ENCODE measurements at regions not wholly inside any gene's neighbourhood (a gene's known extent, or its start where the extent isn't known, plus 50 kb on each side); places are given as distances from the start of the nearest gene placed in this dataset.

DNA sequence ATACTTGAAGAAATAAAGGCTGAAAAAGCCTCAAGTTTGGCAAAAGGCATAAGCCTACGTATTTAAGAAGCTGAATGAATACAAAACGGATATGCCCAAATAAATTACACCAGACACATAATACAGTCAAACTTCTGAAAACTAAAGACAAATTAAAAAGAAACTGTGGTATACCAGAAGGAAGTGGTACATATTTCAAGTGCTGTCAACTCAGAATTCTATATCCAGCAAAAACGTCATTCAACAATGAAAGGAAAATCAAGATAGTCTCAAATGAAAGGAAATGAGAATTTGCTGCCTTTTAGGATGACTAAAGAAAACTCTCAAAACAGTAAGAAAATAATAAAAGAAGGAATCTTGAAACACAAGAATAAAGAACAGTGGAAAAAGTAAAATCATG is 69.5 kb downstream of the POLR1D start:
- TF ChIP-seq, protein P1, sequence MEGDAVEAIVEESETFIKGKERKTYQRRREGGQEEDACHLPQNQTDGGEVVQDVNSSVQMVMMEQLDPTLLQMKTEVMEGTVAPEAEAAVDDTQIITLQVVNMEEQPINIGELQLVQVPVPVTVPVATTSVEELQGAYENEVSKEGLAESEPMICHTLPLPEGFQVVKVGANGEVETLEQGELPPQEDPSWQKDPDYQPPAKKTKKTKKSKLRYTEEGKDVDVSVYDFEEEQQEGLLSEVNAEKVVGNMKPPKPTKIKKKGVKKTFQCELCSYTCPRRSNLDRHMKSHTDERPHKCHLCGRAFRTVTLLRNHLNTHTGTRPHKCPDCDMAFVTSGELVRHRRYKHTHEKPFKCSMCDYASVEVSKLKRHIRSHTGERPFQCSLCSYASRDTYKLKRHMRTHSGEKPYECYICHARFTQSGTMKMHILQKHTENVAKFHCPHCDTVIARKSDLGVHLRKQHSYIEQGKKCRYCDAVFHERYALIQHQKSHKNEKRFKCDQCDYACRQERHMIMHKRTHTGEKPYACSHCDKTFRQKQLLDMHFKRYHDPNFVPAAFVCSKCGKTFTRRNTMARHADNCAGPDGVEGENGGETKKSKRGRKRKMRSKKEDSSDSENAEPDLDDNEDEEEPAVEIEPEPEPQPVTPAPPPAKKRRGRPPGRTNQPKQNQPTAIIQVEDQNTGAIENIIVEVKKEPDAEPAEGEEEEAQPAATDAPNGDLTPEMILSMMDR (IDR thresholded peaks at IDR 0.05; ENCODE audit: low read depth, low read length), result no peak
- TF ChIP-seq EZH2phosphoT487 (IDR thresholded peaks at IDR 0.05; ENCODE audit: low read depth), result no peak
